HEK293 (cell line): ENCODE measurements at regions not wholly inside any gene's neighbourhood (a gene's known extent, or its start where the extent isn't known, plus 50 kb on each side); places are given as distances from the start of the nearest gene placed in this dataset.

ENCODE experiments used
- CTCF ChIA-PET: fragments of 350-600 bp; formaldehyde crosslinking; extraction: SDS; loops from one replicate; lab custom pipeline; 2021; ENCODE audit warnings: antibody characterized with exemption; lab: Yijun Ruan, JAX
- POLR2A ChIA-PET: fragments of 300-600 bp; formaldehyde crosslinking; extraction: SDS; loops from one replicate; lab custom pipeline; 2020; ENCODE audit warnings: antibody characterized with exemption, inconsistent platforms; lab: Yijun Ruan, JAX
- H3K27ac ChIP-seq: fragments of 200-500 bp; sonication (Bioruptor generic); 2 replicates; pipeline ENCODE4 v1.5.1; 2014; ENCODE audit warnings: low read depth, low read length, control low read depth, inconsistent platforms; ENCODE audit errors: extremely low read depth
- H3K36me3 ChIP-seq, 2 experiments: fragments of 200-500 bp in 1 of 2; sonication (Bioruptor generic) in 1 of 2; 1 replicate in 1 of 2; 2 replicates in 1 of 2; pipeline ENCODE4 v1.5.1; 2014 to 2017; ENCODE audit warnings: inconsistent platforms in 2 of 2, low read length in 2 of 2; ENCODE audit not compliant: control insufficient read depth in 2 of 2, insufficient read depth in 1 of 2
- H3K4me1 ChIP-seq: fragments of 200-500 bp; sonication (Bioruptor generic); 2 replicates; pipeline ENCODE4 v1.5.1; 2014; ENCODE audit warnings: mild to moderate bottlenecking, low read length, inconsistent platforms; ENCODE audit not compliant: control insufficient read depth, insufficient read depth
- H3K4me3 ChIP-seq: 2 replicates; pipeline ENCODE4 v1.5.1; 2011; ENCODE audit warnings: low read depth, mild to moderate bottlenecking, control low read depth, low read length, moderate library complexity
- H3K9me3 ChIP-seq: fragments of 200-500 bp; sonication (Bioruptor generic); 2 replicates; pipeline ENCODE4 v1.5.1; 2014; ENCODE audit warnings: low read depth, low read length, inconsistent platforms; ENCODE audit not compliant: control insufficient read depth, insufficient read depth
- FEZF1 ChIP-seq: fragments of 450-650 bp; formaldehyde crosslinking; IDR thresholded peaks from 2 replicates; pipeline ENCODE4 v1.5.1; 2016; ENCODE audit warnings: missing biosample characterization, missing genetic modification characterization
- INSM2 ChIP-seq: fragments of 450-650 bp; formaldehyde crosslinking; IDR thresholded peaks from 2 replicates; pipeline ENCODE4 v1.5.1; 2016; ENCODE audit warnings: missing biosample characterization, missing genetic modification characterization
- KLF7 ChIP-seq: fragments of 450-650 bp; formaldehyde crosslinking; IDR thresholded peaks from 2 replicates; pipeline ENCODE4 v1.5.1; 2016; ENCODE audit warnings: missing biosample characterization, missing genetic modification characterization, borderline replicate concordance
- MZF1 ChIP-seq: fragments of 450-650 bp; formaldehyde crosslinking; IDR thresholded peaks from 2 replicates; pipeline ENCODE4 v1.5.1; 2017; ENCODE audit warnings: missing biosample characterization, missing genetic modification characterization, borderline replicate concordance
- SP3 ChIP-seq: fragments of 450-650 bp; formaldehyde crosslinking; IDR thresholded peaks from 2 replicates; pipeline ENCODE4 v1.5.1; 2016; ENCODE audit warnings: missing biosample characterization, missing genetic modification characterization
- TCF7L2 ChIP-seq: IDR thresholded peaks from 2 replicates; pipeline ENCODE4 v1.6.1; 2011; ENCODE audit warnings: low read depth, mild to moderate bottlenecking, inconsistent platforms, low read length, moderate library complexity, borderline replicate concordance
- ZBTB44 ChIP-seq: fragments of 450-650 bp; IDR thresholded peaks from 2 replicates; pipeline ENCODE4 v1.5.1; 2018; ENCODE audit warnings: missing biosample characterization, mild to moderate bottlenecking, missing genetic modification characterization
- ZBTB7A ChIP-seq: fragments of 450-650 bp; formaldehyde crosslinking; IDR thresholded peaks from 2 replicates; pipeline ENCODE4 v1.5.1; 2016; ENCODE audit warnings: low read depth, missing biosample characterization, missing genetic modification characterization
- ZBTB8A ChIP-seq: fragments of 450-650 bp; formaldehyde crosslinking; IDR thresholded peaks from 2 replicates; pipeline ENCODE4 v1.5.1; 2016; ENCODE audit warnings: missing biosample characterization, missing genetic modification characterization
- ZEB2 ChIP-seq: fragments of 450-650 bp; formaldehyde crosslinking; IDR thresholded peaks from 2 replicates; pipeline ENCODE4 v1.5.1; 2016; ENCODE audit warnings: missing biosample characterization, missing genetic modification characterization
- ZFP69B ChIP-seq: fragments of 450-650 bp; formaldehyde crosslinking; IDR thresholded peaks from 2 replicates; pipeline ENCODE4 v1.5.1; 2016; ENCODE audit warnings: missing biosample characterization, missing genetic modification characterization
- ZNF112 ChIP-seq: fragments of 450-650 bp; formaldehyde crosslinking; IDR thresholded peaks from 2 replicates; pipeline ENCODE4 v1.5.0; 2017; ENCODE audit warnings: missing biosample characterization, missing genetic modification characterization
- ZNF146 ChIP-seq: fragments of 450-650 bp; formaldehyde crosslinking; IDR thresholded peaks from 2 replicates; pipeline ENCODE4 v1.5.1; 2016; ENCODE audit warnings: missing biosample characterization, missing genetic modification characterization
- ZNF324 ChIP-seq: fragments of 450-650 bp; formaldehyde crosslinking; IDR thresholded peaks from 2 replicates; pipeline ENCODE4 v1.5.1; 2016; ENCODE audit warnings: missing biosample characterization, missing genetic modification characterization
- ZNF335 ChIP-seq: fragments of 450-650 bp; formaldehyde crosslinking; conservative IDR thresholded peaks from 2 replicates; pipeline ENCODE4 v1.5.1; 2016; ENCODE audit warnings: missing biosample characterization, missing genetic modification characterization
- ZNF48 ChIP-seq: fragments of 450-650 bp; formaldehyde crosslinking; IDR thresholded peaks from 2 replicates; pipeline ENCODE4 v1.5.1; 2016; ENCODE audit warnings: missing biosample characterization, missing genetic modification characterization
- ZNF518A ChIP-seq: fragments of 450-650 bp; formaldehyde crosslinking; conservative IDR thresholded peaks from 2 replicates; pipeline ENCODE4 v1.5.1; 2016; ENCODE audit warnings: low read depth, missing biosample characterization, missing genetic modification characterization
- ZNF530 ChIP-seq: fragments of 450-650 bp; formaldehyde crosslinking; IDR thresholded peaks from 2 replicates; pipeline ENCODE4 v1.5.1; 2016; ENCODE audit warnings: low read depth, missing biosample characterization, missing genetic modification characterization
- ZNF629 ChIP-seq: fragments of 450-650 bp; formaldehyde crosslinking; IDR thresholded peaks from 2 replicates; pipeline ENCODE4 v1.5.1; 2017; ENCODE audit warnings: missing biosample characterization, missing genetic modification characterization
- ZNF664 ChIP-seq: fragments of 450-650 bp; formaldehyde crosslinking; IDR thresholded peaks from 2 replicates; pipeline ENCODE4 v1.5.1; 2016; ENCODE audit warnings: missing biosample characterization, missing genetic modification characterization

- no peak for TF ChIP-seq ZBTB44 (tag by site-specific recombination)
- TF ChIP-seq, all 188 proteins: peak for 0
These were observed 363.2 kb upstream of the SFSWAP start (continued) for GRCh38 chr12:131347732-131348131.

GRCh38 chr12:131348231-131348630 lies 362.7 kb upstream of the SFSWAP start:
- Histone ChIP-seq H3K4me3 (no peak overlapping the region), H3K9me3 (no peaks in the 10 kb centered on the region), H3K36me3 (no peaks in the 10 kb centered on the region), H3K27ac (no peak overlapping the region)
- ChIA-PET CTCF (no interaction called here), POLR2A (no interaction called here)
- TF ChIP-seq ZNF48 (tag by site-specific recombination) = no peak
- no peak for TF ChIP-seq ZNF629 (tag by site-specific recombination)
- no peak for TF ChIP-seq ZFP69B (tag by site-specific recombination)
- TF ChIP-seq ZNF664 (tag by site-specific recombination) = no peak
- TF ChIP-seq, all 188 proteins: peak for 0
- no peaks in the 10 kb centered on the region for H3K4me1 ChIP-seq

GRCh38 chr12:131348646-131349045 lies 362.2 kb upstream of the SFSWAP start:
- POLR2A ChIA-PET = no interaction called here
- H3K27ac ChIP-seq = no peak overlapping the region
- H3K4me3 ChIP-seq = no peak overlapping the region
- H3K9me3 ChIP-seq = no peaks in the 10 kb centered on the region
- H3K36me3 ChIP-seq = no peaks in the 10 kb centered on the region
- no peaks in the 10 kb centered on the region for H3K4me1 ChIP-seq
- CTCF ChIA-PET = no interaction called here
- TF ChIP-seq ZEB2 (tag by site-specific recombination) = no peak

- Histone ChIP-seq H3K4me1 (no peaks in the 10 kb centered on the region), H3K9me3 (no peaks in the 10 kb centered on the region), H3K4me3 (no peak overlapping the region), H3K36me3 (no peaks in the 10 kb centered on the region), H3K27ac (no peak overlapping the region)
- ChIA-PET POLR2A (no interaction called here), CTCF (no interaction called here)
- TF ChIP-seq ZNF324 = no peak
- no peak for TF ChIP-seq ZNF518A (tag by site-specific recombination)
- TF ChIP-seq FEZF1 (tag by site-specific recombination) = no peak
- no peak for TF ChIP-seq SP3 (tag by site-specific recombination)
- no peak for TF ChIP-seq KLF7 (tag by site-specific recombination)
- TF ChIP-seq INSM2 = no peak
- no peak for TF ChIP-seq ZNF335
- no peak for TF ChIP-seq TCF7L2
- no peak for TF ChIP-seq ZNF112 (tag by site-specific recombination)
- TF ChIP-seq ZNF146 = no peak
- TF ChIP-seq MZF1 (tag by site-specific recombination) = no peak
- no peak for TF ChIP-seq ZBTB7A (tag by site-specific recombination)
- no peak for TF ChIP-seq ZBTB8A (tag by site-specific recombination)
- TF ChIP-seq ZNF530 (tag by site-specific recombination) = no peak
These were observed 361.3 kb upstream of the SFSWAP start for GRCh38 chr12:131349397-131350127.
